ENCODE measurements at regions not wholly inside any gene's neighbourhood (a gene's known extent, or its start where the extent isn't known, plus 50 kb on each side); places are given as distances from the start of the nearest gene placed in this dataset.
A peak's percentile ranks its signal among the peaks of the same experiment; 100 is the strongest.
"Not testable (repeated sequence)": the region's sequence is repeated elsewhere in the genome, so short reads cannot be mapped to it uniquely, and the experiment has no call there.

GRCh38 chr6:6748001-6748400 lies 159.5 kb downstream of the LY86 start:
- no peak for DNase-seq (ENCODE audit: low read depth in 2 of 3, low spot score in 1 of 3)

- DNase-seq (ENCODE audit: low read depth in 2 of 3, low spot score in 1 of 3): peak; percentile 18 to 44 (median 36)
These were observed 161.4 kb downstream of the LY86 start for GRCh38 chr6:6749702-6750491.

- no peak for DNase-seq (ENCODE audit: low read depth in 2 of 3, low spot score in 1 of 3)
These were observed 162.2 kb downstream of the LY86 start for GRCh38 chr6:6750594-6751265.

DNA sequence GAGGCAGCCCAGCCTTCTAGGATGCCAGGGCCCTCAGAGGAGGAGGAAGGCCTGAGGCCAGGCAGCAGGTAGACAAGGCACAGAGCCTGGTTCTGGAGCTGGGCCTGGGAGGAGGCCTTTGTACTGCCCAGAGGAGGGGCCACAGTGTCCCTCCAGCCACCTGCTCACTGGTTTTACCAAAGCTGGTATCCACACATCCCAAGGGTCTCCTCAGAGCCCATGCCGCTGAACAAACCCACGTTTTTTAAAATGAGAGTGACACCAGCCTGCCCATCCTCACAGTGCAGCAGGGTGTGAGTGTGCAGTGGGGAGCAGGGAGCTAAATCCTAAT lies 162.7 kb downstream of the LY86 start:
- no peak for DNase-seq (ENCODE audit: low read depth in 2 of 3, low spot score in 1 of 3)

DNA sequence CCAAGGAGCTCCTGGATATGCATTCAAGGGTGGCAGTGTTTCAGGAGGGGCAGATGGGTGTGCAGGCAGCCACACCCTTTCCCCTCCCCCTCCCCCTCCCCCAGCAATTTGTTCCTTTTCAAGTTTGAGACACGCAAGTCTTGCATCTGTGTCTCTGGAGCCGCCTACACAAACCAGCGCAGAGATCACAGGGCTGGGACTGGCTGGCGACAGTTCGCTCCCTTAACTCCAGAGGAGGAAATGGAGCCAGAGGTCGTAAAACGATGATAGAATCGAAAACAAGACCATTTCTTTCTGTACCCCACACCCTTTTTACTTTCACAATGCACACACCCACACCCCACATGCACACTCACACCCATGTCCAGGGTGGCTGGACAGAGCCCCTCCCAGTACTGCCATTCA lies 163.1 kb downstream of the LY86 start:
- DNase-seq (ENCODE audit: low read depth in 2 of 3, low spot score in 1 of 3): peak; percentile 7 to 23 (median 8)

DNA sequence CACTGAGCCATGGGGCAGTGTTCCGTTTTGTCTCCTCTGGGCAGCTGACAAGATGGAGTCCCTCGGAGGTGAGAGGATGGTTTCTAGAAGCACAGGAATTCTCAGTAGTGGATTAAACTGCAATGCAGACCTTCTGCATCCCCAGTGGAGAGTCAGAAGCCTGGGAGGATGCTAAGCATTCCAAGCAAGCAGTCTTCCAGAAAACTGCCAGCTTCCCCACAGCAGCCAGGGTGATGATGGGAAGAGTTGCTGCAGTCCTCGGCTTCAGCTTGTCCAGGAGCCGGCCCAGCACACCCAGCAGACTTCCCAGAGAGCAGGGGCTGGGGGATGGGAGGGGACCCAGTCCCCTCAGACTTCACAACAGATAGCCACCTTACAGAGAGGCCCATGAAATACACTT lies 163.6 kb downstream of the LY86 start:
- no peak for DNase-seq (ENCODE audit: low read depth in 2 of 3, low spot score in 1 of 3)

GRCh38 chr6:6753301-6753700 lies 164.8 kb downstream of the LY86 start:
- DNase-seq (ENCODE audit: low read depth in 2 of 3, low spot score in 1 of 3): no peak

GRCh38 chr6:6756526-6756925 lies 168.0 kb downstream of the LY86 start:
- DNase-seq (ENCODE audit: low read depth in 2 of 3, low spot score in 1 of 3): no peak

- no peak for DNase-seq (ENCODE audit: low read depth in 2 of 3, low spot score in 1 of 3)
These were observed 170.0 kb downstream of the LY86 start for GRCh38 chr6:6758546-6758914.

GRCh38 chr6:6758915-6759654 lies 170.6 kb downstream of the LY86 start:
- peak in 1 of 3 donors; percentile 27 for DNase-seq (ENCODE audit: low read depth in 2 of 3, low spot score in 1 of 3)

- no peak for DNase-seq (ENCODE audit: low read depth in 2 of 3, low spot score in 1 of 3)
These were observed 171.5 kb downstream of the LY86 start for GRCh38 chr6:6760002-6760401.

DNA sequence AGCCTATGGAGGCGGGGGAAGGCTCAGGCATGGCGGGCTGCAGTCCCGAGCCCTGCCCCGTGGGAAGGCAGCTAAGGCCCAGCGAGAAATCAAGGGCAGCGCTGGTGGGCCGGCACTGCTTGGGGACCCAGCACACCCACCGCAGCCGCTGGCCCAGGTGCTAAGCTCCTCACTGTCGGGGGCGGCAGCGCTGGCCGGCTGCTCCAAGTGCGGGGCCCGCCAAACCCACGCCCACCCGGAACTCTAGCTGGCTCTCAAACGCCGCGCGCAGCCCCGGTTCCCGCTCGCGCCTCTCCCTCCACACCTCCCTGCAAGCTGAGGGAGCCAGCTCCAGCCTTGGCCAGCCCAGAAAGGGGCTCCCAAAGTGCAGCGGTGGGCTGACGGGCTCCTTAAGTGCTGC lies 174.0 kb downstream of the LY86 start:
- not testable (repeated sequence) for DNase-seq (ENCODE audit: low read depth in 2 of 3, low spot score in 1 of 3)

- DNase-seq (ENCODE audit: low read depth in 2 of 3, low spot score in 1 of 3): no peak
These were observed 176.4 kb downstream of the LY86 start for GRCh38 chr6:6764764-6765434.

DNA sequence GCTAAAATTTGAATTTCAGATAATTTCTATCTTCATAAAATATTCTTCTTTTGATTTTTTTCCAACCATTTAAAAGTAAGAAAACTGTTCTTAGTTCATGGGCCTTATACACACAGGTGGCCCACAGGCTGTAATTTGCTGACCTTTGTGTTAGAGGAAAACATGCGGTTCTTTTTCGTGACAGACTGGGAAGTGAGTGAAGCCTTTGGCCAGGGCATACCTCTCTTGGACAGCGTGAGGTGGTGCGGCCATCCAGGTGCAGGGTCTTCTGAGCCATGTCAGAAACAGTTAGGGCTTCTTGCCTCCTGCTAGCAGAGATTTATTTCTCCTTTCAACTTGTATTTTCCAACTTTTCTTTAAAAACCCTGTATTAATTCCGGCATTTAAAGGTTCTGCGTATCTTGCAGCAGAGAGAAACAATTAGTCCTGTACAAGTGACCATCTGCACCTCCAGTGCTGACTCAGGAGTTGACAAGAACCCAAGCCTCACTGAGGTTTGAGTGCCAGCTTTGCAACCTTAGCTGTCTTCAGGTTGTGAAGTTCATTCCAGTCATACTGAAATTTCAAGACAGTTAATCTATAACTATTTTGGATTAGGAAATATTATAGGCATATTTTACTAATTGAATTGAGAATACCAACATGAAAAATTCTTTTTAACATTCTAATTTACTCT lies 177.8 kb downstream of the LY86 start:
- DNase-seq (ENCODE audit: low read depth in 2 of 3, low spot score in 1 of 3): no peak

DNA sequence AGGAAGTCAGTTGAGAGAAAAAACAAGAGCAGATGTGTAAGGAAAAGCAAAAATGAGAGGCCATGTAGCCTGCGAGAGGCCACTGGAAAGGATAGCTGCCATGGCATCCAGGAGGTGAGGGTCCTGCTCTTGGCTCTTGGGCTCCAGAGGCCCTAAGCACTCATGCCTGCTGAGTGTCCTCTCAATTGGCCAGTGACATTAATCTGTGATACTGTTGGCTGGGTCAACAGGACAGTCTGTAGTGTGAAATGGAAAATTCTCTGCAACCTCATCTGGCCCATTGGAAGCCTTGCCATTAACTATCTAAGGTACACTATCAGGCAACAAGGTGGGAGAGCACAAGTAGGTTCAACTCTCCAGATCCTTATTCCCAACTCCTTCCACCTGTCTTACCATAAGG lies 180.9 kb downstream of the LY86 start:
- no peak for DNase-seq (ENCODE audit: low read depth in 2 of 3, low spot score in 1 of 3)

- no peak for DNase-seq (ENCODE audit: low read depth in 2 of 3, low spot score in 1 of 3)
These were observed 182.9 kb downstream of the LY86 start for GRCh38 chr6:6771224-6771945.

GRCh38 chr6:6771964-6772363 lies 183.4 kb downstream of the LY86 start:
- DNase-seq (ENCODE audit: low read depth in 2 of 3, low spot score in 1 of 3): no peak

GRCh38 chr6:6772751-6773150 lies 184.2 kb downstream of the LY86 start:
- no peak for DNase-seq (ENCODE audit: low read depth in 2 of 3, low spot score in 1 of 3)

GRCh38 chr6:6775074-6775473 lies 186.6 kb downstream of the LY86 start:
- DNase-seq (ENCODE audit: low read depth in 2 of 3, low spot score in 1 of 3): no peak

- no peak for DNase-seq (ENCODE audit: low read depth in 2 of 3, low spot score in 1 of 3)
These were observed 191.7 kb downstream of the LY86 start for GRCh38 chr6:6780231-6780630.

All from stimulated activated CD4-positive, alpha-beta T cell treated with anti-CD3 and anti-CD28 coated beads, Interleukin-12 subunit alpha, Interleukin-12 subunit beta, amount 100 ng/mL, for 48 hours (primary cell).